ENCODE measurements at regions not wholly inside any gene's neighbourhood (a gene's known extent, or its start where the extent isn't known, plus 50 kb on each side); places are given as distances from the start of the nearest gene placed in this dataset.

- DNase-seq, result no peak
Measured at GRCh38 chr2:238963161-238963970, 115.5 kb downstream of the TWIST2 start.

GRCh38 chr2:238963971-238964328 lies 116.1 kb downstream of the TWIST2 start:
- no peak for DNase-seq

DNA sequence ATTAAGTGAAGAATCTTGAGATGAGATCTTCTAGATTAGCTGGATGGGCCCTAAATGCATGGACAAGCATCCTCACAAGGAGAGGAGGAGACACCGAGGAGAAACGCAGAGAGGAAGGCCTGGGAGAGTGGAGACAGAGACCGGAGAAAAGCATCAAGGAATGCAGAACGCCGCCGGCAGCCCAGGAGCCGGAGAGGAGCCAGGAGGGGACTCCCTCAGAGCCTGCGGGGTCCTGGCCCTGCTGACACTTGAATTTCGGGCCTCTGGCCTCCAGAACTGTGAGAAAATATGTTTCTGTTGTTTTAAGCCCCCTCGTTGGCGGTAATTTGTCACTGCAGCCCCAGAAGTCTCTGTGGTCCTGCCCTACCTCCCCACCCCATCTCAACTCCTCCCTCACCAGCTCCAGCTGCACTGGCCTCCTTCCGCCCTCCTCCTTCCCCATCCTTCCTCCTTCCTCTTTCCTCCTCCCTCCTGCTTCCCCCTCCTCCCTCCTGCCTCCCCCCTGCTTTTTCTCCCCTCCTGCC lies 116.7 kb downstream of the TWIST2 start:
- DNase-seq, result no peak

DNA sequence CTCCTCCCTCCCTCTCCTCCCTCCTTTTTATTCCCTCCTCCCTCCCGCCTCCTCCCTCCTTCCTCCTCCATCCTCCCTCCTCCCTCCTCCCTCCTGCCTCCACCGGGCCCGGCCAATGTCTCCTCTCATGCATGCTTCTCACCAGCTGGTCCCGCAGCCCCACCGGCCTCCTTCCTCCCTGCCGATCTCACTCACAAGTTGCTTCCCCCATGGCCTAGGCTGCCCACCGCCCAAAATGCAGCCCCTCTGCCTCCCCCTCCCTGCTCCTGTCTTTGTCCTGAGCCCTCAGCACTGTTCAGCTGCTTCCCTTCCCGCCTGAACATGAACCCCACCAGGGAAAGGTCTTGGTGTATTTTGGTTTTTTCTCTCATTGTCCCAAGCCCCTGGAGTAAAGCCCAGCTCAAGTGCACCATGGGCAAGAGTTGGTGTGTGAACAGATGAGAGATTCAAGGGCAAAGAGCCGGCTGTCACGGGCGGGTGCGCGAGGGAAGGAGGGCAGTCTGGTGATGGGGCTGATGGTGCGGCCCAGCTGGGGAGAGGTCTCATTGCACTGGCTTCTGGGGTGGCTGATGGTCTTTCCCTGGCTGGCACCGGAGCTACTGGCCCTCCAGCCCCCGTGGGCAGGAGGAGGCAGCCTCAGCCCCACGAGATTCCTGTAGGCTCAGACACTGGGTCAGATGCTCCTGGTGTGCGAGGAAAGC lies 117.6 kb downstream of the TWIST2 start:
- DNase-seq, result no peak

- DNase-seq, result no peak
Measured at GRCh38 chr2:238966072-238966937, 118.4 kb downstream of the TWIST2 start.

DNA sequence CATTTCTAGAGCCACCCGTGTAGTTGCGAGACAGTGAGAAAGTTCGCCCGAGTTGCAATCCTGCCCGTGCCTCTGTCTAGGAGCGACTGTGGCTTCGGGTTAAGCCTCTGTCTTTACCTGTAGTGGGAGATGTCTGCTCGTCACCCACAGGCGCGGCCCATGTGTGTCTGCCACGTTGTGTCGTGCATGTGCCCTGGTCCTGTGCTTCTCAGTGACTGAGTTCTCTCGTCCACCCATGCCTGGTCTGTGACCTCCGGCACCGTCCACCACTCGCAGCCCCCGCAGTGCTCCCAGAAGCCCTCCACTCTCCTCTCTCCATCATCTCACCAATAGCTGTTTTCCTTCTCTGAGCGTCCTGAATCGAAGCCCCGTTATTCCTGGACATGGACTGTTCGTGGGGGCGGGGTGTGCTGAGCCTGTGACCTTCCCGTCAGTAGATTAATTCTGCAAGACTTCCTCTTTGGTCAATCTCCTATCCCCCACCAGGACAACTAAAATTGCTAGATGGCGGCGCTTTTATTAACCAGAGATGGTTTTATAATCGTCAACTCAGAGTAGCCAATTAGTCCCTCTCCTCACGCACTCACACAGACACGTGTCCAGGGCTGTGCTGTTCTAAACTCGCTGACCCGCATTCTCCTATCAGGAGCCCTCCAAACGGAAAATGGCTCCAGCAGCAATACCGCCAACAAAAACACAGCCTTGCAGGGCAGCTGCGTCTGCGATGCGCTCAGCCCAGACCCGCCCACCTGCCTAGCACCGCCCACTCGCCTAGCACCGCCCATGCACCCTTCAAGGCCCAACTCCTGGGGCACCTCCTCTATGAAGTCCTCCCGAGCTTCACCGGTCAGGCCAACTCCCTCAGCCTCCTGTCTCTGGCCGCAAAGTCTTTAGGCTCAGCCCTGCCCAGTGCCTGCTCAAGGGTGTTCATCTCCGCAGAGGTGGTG lies 119.4 kb downstream of the TWIST2 start:
- no peak for DNase-seq

GRCh38 chr2:238967978-238968360 lies 120.1 kb downstream of the TWIST2 start:
- no peak for DNase-seq

DNA sequence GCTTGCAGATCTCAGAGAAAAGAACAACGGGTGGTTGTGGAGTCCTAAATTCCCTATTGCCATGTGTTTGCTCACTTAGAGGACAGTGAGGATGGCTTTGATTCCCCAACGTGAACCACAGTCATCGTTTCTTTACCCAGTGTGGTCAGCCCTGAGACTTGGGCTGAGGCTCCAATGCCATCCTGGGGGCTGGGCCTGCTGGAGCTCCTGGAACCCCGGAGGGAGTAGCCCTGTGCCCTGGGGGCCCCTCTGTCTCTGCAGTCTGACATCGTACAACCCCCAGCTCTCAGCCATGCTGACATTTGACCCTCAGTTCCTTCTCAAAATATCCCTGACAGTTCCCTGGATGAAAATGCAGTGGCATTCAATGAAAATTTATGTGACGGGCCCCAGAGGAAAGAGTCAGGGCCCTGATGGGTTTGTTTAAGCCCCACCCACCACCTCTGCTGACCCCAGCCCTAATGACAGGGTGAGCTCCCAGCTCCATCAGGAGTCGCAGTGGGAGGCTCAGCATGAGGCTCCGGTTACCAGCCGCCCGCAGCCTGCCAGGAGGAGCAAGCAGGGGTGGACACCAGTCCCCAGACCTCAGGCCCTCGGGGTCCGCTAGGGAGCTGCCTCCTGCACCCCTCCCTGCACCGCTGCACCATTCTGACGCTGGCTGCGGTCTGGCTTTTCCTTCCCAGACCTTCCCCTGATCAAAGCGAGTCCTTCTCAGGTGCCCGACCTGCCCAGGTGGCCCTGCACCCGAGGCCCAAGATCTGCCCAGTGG lies 120.9 kb downstream of the TWIST2 start:
- DNase-seq, result no peak

GRCh38 chr2:238969857-238970256 lies 122.0 kb downstream of the TWIST2 start:
- no peak for DNase-seq

GRCh38 chr2:238970553-238971081 lies 122.7 kb downstream of the TWIST2 start:
- peak in 1 of 2 experiments; percentile 24 for DNase-seq

GRCh38 chr2:238971318-238972145 lies 123.6 kb downstream of the TWIST2 start:
- DNase-seq, result no peak

DNA sequence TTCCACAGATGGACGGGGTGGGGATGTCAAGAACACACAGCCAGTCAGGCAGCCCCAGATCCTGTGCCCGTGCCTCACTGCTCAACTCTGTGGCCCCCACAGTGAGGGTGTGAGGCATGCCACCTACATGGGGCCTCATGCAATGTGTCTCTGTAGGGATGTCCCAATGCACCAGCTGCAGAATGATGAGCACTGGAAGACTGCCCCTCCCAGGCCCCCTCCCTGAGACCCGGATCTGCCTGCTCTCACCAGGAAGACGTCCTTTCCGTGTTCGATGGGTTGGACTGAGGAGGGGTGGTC lies 124.2 kb downstream of the TWIST2 start:
- no peak for DNase-seq

- DNase-seq, result no peak
Measured at GRCh38 chr2:238973038-238973739, 125.3 kb downstream of the TWIST2 start.

DNA sequence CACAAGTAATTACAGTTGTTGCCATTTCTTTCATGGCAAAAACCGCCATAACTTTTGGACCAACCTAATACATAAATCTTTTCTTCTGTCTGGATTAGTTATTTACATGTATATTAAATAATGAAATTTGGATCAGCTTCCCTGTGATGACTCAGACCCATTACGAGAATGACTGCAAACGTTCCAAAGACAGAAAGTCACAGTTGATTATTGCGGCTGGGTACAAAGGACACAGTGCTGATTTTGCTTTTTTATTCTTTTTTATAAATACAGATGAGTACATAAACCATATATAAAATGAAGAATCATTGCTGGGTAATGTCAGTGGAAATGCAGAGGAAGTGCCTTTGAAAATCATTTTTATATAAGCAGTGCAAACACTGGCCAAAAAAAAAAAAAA lies 126.2 kb downstream of the TWIST2 start:
- no peak for DNase-seq

DNA sequence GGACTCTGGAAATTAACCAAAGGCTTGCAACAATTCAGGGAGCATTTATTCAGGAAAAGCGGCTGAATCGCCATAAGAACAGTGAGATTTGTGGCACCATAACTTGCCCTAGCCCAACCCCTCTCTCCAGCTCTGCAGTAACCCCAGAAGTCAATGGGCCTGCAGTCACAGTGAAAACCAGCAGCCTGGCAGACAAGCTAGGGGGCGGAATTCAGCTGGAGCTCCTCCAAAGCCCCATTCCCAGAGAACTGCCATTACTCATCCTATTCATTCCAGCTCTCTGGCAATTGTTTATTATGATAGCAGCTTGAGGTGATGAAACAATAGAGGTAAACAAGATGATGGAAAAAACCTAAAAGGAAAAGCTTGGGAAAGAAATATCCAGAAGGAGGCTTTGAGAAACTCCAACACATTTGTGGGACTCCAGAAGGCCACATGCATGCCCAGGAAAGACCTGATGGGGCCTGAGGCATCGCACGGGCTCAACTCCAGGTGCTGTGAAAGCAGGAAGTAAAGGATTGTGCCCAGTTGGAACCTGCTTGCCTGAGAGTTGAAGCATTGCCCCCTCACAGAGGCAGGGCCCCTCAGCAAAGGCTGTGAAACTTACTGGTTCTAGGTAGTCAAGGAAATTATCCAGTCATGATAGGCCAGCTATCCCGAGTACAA lies 126.7 kb downstream of the TWIST2 start:
- no peak for DNase-seq

DNA sequence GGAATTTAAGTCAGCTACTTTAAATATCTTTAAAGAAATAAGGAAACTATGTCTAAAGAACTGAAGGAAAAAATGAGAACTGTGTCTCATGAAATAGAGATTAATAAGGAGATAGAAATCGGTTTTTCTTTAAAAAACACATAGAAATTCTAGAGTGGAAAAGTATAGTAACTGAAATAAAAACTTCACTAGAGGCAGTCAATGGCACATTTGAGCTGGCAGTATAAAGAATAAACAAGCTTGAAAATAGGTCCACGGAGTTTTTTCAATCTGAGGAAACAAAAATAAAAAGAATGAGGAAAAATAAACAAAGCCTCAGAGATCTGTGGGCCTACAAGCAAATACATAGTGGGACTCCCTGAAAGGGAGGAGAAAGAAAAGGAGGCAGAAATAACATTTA lies 127.5 kb downstream of the TWIST2 start:
- no peak for DNase-seq

DNA sequence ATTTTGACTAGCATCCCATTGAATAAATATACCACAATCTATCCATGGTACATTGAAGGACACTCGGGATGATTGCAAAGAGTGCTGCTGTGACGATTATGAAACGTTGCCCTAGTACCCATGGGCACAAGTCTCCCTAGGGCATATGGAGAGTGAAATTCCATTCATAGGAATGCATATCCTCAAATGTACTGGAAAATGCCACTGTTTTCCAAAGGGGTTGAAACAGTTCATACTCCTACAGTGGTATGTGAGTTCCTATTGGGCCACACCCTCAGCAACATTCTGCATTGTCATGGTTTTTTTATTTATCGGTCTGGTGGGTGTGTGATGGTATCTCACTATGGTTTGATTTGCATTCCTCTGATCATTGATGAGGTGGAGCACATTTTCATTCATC lies 130.6 kb downstream of the TWIST2 start:
- no peak for DNase-seq

DNA sequence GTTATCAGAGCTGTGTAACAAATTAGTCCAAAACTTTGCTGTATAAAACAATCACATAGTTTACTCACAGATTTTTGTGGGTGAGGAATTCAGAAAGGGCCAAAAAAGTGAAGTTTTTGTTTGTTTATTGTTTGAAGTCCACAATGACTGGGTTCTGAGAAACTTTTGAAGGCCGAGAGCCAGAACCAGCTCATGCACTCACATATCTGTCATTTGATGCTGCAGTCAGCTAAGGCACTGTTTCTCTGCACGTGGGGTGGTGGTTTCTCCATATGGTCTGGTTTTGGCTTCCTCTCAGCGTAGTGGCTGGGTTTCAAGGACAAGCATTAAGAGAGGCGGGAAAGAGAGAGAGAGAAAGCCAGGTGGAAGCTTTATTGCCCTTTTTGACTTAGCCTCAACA lies 131.8 kb downstream of the TWIST2 start:
- DNase-seq, result no peak
